ENCODE measurements at regions not wholly inside any gene's neighbourhood (a gene's known extent, or its start where the extent isn't known, plus 50 kb on each side); places are given as distances from the start of the nearest gene placed in this dataset.
"Not testable (repeated sequence)": the region's sequence is repeated elsewhere in the genome, so short reads cannot be mapped to it uniquely, and the experiment has no call there.

DNA sequence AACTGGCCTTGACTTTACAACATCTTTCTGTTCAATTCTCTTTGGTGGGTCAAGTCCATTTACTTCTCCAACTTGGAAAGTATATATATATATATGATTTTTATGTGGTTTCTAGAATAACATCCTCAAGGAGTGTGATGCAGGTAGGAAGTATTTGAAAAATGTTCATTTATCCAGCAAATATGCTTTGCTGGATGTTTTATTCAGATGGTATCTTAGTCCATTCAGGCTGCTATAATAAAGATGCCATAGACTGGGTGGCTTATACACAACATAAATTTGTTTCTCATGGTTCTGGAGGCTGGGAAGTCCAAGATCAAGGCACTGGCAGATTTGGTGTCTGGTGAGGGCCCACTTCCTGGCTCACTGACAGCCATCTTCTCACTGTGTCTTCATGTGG is 168.7 kb upstream of the RASGRP1 start:
- Histone ChIP-seq H3K36me3 (ENCODE audit: insufficient read depth) (no peaks in the 10 kb centered on the region), H3K4me1 (ENCODE audit: insufficient read depth) (no peaks in the 10 kb centered on the region), H3K27ac (ENCODE audit: low read depth) (no peak overlapping the region), H3K4me3 (ENCODE audit: low read depth, low read length) (no peak overlapping the region)
- DNase-seq (ENCODE audit: extremely low spot score): no peak

DNA sequence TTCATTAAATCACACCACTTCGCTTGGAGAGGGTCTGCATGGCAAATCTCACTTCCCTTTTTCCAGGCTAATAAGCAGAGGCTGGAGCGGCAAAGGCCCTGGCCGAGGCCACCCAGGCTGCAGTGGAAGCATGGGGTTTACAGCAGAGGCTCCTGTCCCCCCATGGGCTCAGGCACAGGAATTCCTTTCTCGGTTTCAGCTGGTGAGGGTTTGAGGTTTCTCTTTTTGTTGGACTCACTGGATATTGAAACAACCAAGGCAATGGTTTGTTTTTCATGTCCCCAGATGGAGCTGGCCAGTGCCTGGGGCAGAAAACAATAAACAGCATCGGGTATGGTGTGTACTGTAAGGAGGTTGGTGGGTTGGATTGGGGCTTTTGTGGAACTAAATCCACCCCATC is 175.6 kb upstream of the RASGRP1 start:
- 85% methylated on average over 5 of the region's 5 CpGs for WGBS
- Histone ChIP-seq H3K4me1 (ENCODE audit: insufficient read depth) (no peaks in the 10 kb centered on the region), H3K36me3 (ENCODE audit: insufficient read depth) (no peaks in the 10 kb centered on the region), H3K27ac (ENCODE audit: low read depth) (no peak overlapping the region), H3K4me3 (ENCODE audit: low read depth, low read length) (no peak overlapping the region)
- no peak for DNase-seq (ENCODE audit: extremely low spot score)

DNA sequence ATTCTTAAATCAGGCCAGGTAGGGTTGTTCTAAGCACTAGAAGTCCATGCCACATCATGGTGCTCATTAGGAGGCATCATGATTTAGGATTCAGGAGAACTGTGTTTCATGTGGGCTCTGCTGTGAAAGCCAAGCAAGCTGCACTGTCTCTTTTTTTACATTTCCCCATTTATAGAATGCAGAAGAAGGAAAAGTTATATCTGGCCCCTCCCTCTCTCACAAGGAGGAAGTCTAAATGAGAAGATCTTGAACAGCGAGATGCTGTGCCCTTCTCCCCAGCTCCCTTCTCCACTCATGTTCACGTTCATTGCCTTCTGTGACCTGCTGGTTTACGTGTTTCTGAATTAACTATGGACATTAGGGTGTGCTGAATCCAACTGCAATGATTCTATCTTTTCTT is 178.5 kb upstream of the RASGRP1 start:
- DNase-seq (ENCODE audit: extremely low spot score): no peak
- Histone ChIP-seq H3K4me3 (ENCODE audit: low read depth, low read length) (no peak overlapping the region), H3K36me3 (ENCODE audit: insufficient read depth) (no peaks in the 10 kb centered on the region), H3K27ac (ENCODE audit: low read depth) (no peak overlapping the region), H3K4me1 (ENCODE audit: insufficient read depth) (no peaks in the 10 kb centered on the region)
- WGBS: 85% methylated on average over 3 of the region's 3 CpGs

DNA sequence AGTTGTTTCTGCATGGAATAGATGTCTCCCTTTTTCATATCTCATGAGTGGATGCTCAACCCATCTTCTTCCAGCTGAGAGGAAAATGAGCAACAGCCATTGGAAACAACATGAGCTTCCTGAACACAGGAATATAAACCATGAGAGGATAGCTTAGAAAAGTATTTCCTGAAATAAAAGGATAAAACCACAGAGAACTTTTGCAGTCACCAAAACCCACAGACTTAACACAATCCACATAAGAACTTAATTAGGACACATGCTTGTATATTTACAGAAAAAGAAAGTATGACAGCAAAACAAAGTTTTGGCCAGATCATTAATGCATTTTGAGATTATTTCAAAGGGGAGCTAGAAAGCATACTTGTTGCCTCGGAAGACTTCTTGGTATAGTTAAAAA is 180.5 kb upstream of the RASGRP1 start:
- H3K36me3 ChIP-seq (ENCODE audit: insufficient read depth): no peaks in the 10 kb centered on the region
- no peak overlapping the region for H3K4me3 ChIP-seq (ENCODE audit: low read depth, low read length)
- no peak overlapping the region for H3K27ac ChIP-seq (ENCODE audit: low read depth)
- DNase-seq (ENCODE audit: extremely low spot score): no peak
- H3K4me1 ChIP-seq (ENCODE audit: insufficient read depth): no peaks in the 10 kb centered on the region
- 65% methylated on average over 1 of the region's 1 CpG for WGBS

DNA sequence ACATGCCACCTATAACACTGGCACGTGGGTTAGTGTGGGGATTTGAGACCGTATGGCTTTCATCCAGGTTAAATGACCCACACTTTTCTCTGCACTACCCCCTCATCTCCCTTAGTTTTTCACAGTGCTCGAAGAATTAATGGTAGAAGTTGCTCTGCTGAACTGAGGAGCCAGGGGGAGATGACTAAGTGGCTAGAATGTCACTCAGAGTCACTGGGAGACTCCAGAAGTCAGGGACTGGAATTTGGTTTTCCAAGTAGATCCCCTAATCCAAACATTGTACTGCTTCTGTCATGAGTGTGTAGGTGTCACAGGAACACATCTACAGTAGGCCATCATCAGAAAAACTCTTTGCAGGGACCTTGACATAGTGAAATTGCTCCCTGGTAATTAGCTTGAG is 181.0 kb upstream of the RASGRP1 start:
- WGBS: 76% methylated on average over 3 of the region's 3 CpGs
- no peak overlapping the region for H3K27ac ChIP-seq (ENCODE audit: low read depth)

DNA sequence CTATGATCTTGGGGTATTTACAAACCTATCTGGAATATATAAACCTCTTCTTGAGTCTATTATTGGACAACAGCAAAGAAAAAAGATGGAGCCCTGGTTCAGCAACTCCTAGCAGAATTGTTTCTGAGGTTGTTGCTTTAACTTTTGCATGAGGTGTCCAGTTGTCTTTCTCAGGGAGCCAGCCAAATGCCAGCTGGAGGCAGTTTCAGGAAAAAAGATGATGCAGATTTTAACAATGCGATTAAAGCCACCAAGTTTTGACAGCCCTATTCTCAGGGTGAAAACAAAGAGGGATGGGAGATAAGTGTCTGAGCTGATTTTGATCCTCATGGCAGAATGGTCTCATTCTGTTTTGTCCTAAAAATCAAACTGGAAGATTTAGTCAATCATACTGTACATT is 181.6 kb upstream of the RASGRP1 start:
- H3K36me3 ChIP-seq (ENCODE audit: insufficient read depth): no peaks in the 10 kb centered on the region
- no peak overlapping the region for H3K27ac ChIP-seq (ENCODE audit: low read depth)
- no peaks in the 10 kb centered on the region for H3K4me1 ChIP-seq (ENCODE audit: insufficient read depth)
- H3K4me3 ChIP-seq (ENCODE audit: low read depth, low read length): no peak overlapping the region
- no peak for DNase-seq (ENCODE audit: extremely low spot score)
- WGBS: 87% methylated on average over 1 of the region's 1 CpG

More for the DNA sequence above, 181.0 kb upstream of the RASGRP1 start:
- no peak overlapping the region for H3K4me3 ChIP-seq (ENCODE audit: low read depth, low read length)
- H3K4me1 ChIP-seq (ENCODE audit: insufficient read depth): no peaks in the 10 kb centered on the region
- no peak for DNase-seq (ENCODE audit: extremely low spot score)
- no peaks in the 10 kb centered on the region for H3K36me3 ChIP-seq (ENCODE audit: insufficient read depth)

DNA sequence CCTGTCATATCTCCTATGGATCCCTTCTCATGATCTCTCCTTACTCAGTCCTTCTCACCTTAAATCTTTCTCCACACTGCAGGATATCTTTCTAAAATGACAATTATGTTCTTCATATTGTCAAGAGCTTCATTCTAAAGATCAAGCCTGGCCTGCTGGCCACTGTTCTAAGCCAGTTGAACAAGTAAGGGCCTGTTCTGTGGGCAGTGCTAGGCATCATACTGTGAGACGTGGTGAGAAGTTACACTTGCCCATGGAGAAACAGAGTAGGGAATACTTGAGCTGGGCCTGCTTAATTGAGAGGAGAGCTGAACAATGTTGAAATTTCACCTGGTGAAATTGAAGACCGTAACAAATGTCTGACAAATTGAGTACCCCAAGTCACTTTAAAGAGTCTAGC is 184.1 kb upstream of the RASGRP1 start:
- WGBS: 91% methylated on average over 2 of the region's 2 CpGs
- no peaks in the 10 kb centered on the region for H3K36me3 ChIP-seq (ENCODE audit: insufficient read depth)
- no peak for DNase-seq (ENCODE audit: extremely low spot score)
- H3K4me3 ChIP-seq (ENCODE audit: low read depth, low read length): no peak overlapping the region
- no peaks in the 10 kb centered on the region for H3K4me1 ChIP-seq (ENCODE audit: insufficient read depth)
- no peak overlapping the region for H3K27ac ChIP-seq (ENCODE audit: low read depth)

DNA sequence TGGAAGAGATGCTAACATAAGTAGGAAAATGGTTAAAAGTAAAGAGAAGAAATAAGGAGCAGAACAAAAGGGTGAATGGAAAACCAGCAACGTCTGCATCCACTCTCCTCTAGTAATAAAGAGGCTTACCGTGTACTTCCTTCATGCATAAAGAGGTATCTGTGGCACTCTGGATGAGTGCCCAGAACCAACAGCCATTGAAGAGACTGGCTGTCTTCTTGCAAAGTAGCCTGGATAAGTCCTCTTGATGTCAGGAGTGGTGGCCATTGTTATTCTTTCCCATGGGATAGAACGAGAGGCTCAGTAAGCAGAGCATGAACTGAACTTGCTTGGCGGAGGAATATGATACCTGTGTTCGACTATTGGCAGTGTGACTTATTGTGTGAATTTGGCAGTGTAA is 186.2 kb upstream of the RASGRP1 start:
- Histone ChIP-seq H3K27ac (ENCODE audit: low read depth) (no peak overlapping the region), H3K36me3 (ENCODE audit: insufficient read depth) (no peaks in the 10 kb centered on the region), H3K4me3 (ENCODE audit: low read depth, low read length) (no peak overlapping the region), H3K4me1 (ENCODE audit: insufficient read depth) (no peaks in the 10 kb centered on the region)
- 76% methylated on average over 5 of the region's 5 CpGs for WGBS
- no peak for DNase-seq (ENCODE audit: extremely low spot score)

DNA sequence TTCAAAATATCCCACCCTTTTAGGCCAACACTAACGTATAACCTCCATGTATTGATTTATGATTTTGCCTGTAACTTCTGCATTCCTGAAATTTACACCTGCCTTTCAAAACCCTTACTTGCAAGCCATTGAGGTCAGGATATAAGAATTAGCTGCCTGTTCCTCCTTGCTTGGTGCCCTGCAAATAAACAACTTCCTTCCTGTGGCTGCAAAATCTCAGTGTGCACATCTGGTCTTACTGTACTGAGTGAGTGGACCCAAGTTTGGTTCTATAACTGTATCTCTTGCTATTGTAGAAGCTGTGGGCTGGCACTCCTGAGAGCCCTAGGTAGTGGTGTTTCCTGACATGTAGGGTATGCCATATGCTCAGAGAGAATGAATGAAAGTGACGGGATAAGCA is 191.1 kb upstream of the RASGRP1 start:
- DNase-seq (ENCODE audit: extremely low spot score): no peak
- Histone ChIP-seq H3K4me1 (ENCODE audit: insufficient read depth) (no peaks in the 10 kb centered on the region), H3K27ac (ENCODE audit: low read depth) (no peak overlapping the region), H3K4me3 (ENCODE audit: low read depth, low read length) (no peak overlapping the region), H3K36me3 (ENCODE audit: insufficient read depth) (no peaks in the 10 kb centered on the region)
- 86% methylated on average over 2 of the region's 2 CpGs for WGBS

DNA sequence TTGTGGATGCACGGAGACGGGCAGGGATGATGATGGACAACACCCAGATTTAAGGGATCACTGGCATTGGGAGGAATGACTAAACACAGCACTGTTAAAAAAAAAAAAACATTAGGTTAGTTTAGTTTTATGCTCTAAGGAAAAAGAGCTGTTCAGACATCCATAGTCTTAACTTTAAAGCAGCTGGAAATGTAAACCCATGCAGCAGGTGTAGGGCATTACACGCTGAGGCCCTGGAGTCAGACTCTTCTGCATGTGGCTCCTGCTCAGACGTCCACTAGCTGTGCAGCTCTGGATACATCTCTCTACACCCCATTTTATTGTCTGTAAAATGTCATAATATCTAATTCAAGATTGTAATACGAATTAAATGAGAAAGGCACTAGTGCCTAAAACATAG is 191.8 kb upstream of the RASGRP1 start:
- no peak overlapping the region for H3K4me3 ChIP-seq (ENCODE audit: low read depth, low read length)
- no peaks in the 10 kb centered on the region for H3K4me1 ChIP-seq (ENCODE audit: insufficient read depth)
- DNase-seq (ENCODE audit: extremely low spot score): no peak
- WGBS: 77% methylated on average over 5 of the region's 5 CpGs
- no peak overlapping the region for H3K27ac ChIP-seq (ENCODE audit: low read depth)
- no peaks in the 10 kb centered on the region for H3K36me3 ChIP-seq (ENCODE audit: insufficient read depth)

DNA sequence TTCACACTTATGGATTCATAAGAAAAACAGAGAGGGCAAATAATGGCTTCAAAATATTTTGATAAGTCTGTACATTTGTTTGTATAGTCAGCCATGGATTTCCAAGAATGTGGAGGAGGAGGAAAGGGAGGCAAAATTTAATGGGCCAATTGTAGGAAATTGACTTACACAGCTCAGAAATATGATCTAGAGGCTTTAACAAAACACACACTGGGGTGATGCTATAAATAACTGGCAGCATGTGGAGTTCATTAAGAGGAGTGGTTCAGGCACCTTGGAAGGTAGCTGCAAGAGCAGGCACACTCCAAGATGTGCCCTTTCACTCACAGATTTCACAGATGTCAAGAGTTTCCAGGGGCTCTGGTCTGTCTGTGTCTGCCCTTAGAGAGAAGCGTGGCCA is 193.4 kb upstream of the RASGRP1 start:
- Histone ChIP-seq H3K36me3 (ENCODE audit: insufficient read depth) (no peaks in the 10 kb centered on the region), H3K4me1 (ENCODE audit: insufficient read depth) (no peaks in the 10 kb centered on the region), H3K4me3 (ENCODE audit: low read depth, low read length) (no peak overlapping the region), H3K27ac (ENCODE audit: low read depth) (no peak overlapping the region)
- no peak for DNase-seq (ENCODE audit: extremely low spot score)
- 94% methylated on average over 1 of the region's 1 CpG for WGBS

DNA sequence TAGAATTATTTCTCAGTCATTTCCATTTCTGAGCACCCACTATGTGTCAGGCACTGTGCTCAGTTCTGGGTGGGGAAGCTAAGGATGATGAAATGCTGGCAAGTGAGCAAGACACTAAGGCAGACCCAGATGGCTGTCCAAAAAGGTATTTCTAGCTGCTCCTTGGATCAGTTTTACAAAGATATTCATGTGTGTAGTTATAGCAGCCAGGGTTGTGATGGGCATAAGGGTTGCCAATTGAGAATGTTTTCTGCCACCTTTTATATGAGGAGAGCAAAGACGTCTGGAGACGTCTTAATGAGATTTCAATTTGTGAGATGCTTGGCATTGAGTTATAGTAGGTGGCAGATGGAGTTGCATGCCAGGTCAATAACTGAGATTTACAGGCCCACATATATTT is 197.1 kb upstream of the RASGRP1 start:
- Histone ChIP-seq H3K27ac (ENCODE audit: low read depth) (no peak overlapping the region), H3K36me3 (ENCODE audit: insufficient read depth) (no peaks in the 10 kb centered on the region), H3K4me3 (ENCODE audit: low read depth, low read length) (no peak overlapping the region), H3K4me1 (ENCODE audit: insufficient read depth) (no peaks in the 10 kb centered on the region)
- DNase-seq (ENCODE audit: extremely low spot score): no peak
- WGBS: 89% methylated on average over 2 of the region's 2 CpGs

DNA sequence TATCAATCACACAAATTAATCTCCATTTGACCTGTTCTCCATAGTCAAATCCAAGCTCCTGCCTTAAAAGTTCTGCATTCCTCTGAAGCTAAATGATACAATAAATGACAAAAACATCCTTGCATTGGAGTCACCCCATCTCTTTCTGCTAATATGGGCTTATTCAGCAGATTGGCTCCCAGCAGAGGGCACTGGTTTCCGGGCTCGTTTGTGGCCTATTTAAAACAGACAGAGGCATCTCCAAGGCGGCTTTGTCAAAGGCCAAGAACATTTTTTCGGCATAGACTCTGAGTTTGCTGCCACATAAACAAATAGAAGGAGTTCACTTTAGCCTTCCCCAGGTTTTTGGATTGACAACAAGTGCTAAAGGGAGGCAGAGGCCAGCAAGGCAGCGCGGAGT is 204.4 kb upstream of the RASGRP1 start:
- Histone ChIP-seq H3K36me3 (ENCODE audit: insufficient read depth) (no peaks in the 10 kb centered on the region), H3K27ac (ENCODE audit: low read depth) (no peak overlapping the region), H3K4me1 (ENCODE audit: insufficient read depth) (no peaks in the 10 kb centered on the region), H3K4me3 (ENCODE audit: low read depth, low read length) (no peak overlapping the region)
- WGBS: 37% methylated on average over 6 of the region's 6 CpGs
- DNase-seq (ENCODE audit: extremely low spot score): no peak

DNA sequence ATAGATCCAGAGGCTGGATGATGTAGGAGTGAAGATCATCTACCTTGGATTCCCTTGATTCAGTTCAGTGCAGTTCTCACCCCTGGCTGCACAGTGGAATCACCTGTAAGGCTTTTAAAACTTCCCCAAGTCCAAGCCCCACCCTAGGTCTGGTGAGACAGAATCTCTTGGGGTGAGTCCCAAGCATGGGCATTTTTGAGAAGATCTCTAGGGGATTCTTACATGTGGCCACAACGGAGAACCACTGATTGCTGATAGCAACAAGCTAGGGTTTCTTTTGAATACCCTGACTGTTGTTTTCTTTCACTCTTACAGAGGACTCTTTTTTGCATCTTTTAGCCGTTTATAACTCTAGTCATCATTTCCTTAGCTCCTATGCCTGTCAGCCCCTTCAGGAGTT is 204.9 kb upstream of the RASGRP1 start:
- H3K4me3 ChIP-seq (ENCODE audit: low read depth, low read length): no peak overlapping the region
- H3K4me1 ChIP-seq (ENCODE audit: insufficient read depth): no peaks in the 10 kb centered on the region
- no peak for DNase-seq (ENCODE audit: extremely low spot score)
- no peak overlapping the region for H3K27ac ChIP-seq (ENCODE audit: low read depth)
- H3K36me3 ChIP-seq (ENCODE audit: insufficient read depth): no peaks in the 10 kb centered on the region
- WGBS: 75% methylated on average over 2 of the region's 2 CpGs

DNA sequence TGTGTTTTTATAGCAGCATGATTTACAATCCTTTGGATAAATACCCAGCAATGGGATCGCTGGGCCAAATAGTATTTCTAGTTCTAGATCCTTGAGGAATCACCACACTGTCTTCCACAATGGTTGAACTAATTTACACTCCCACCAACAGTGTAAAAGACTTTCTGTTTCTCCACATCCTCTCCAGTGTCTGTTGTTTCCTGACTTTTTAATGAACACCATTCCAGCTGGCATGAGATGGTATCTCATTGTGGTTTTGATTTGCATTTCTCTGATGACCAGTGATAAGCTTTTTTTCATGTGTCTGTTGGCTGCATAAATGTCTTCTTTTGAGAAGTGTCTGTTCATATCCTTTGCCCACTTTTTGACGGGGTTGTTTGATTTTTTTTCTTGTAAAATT is 209.5 kb upstream of the RASGRP1 start:
- not testable (repeated sequence) for H3K4me3 ChIP-seq (ENCODE audit: low read depth, low read length); H3K4me1 ChIP-seq (ENCODE audit: insufficient read depth); H3K27ac ChIP-seq (ENCODE audit: low read depth); DNase-seq (ENCODE audit: extremely low spot score); H3K36me3 ChIP-seq (ENCODE audit: insufficient read depth)
- 92% methylated on average over 2 of the region's 2 CpGs for WGBS

Measured in urinary bladder (tissue), 3 donors.